ENCODE measurements at regions not wholly inside any gene's neighbourhood (a gene's known extent, or its start where the extent isn't known, plus 50 kb on each side); places are given as distances from the start of the nearest gene placed in this dataset.
A peak's percentile ranks its signal among the peaks of the same experiment; 100 is the strongest.

DNA sequence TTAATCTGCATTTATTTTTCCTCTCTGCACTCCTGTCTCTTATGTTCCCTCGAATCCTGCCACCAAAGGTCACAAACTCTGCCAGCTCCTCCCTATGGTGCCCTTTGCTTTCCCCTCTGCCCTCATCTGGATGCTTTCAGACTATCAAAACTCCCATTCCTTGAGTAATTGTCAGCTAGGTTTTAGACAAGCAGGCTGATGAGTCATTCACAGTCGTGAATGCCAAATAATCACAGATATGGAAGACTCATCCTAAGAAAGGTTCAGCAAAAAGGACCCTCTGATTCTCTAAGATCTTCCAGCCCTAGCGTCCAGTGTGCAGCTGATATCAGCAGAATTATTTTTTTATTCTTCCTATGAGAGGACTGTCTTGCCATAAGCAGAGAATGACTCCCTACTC lies 104.5 kb upstream of the NUDT12 start:
- no peak for TF ChIP-seq CTCF (IDR thresholded peaks at IDR 0.05; ENCODE audit: insufficient read depth, low read length, severe bottlenecking)
- FAIRE-seq: no peak
- H3K4me3 ChIP-seq (ENCODE audit: low read depth, low read length): no peak overlapping the region
- DNase-seq (ENCODE audit: low read depth): peak; percentile 44
- H3K27me3 ChIP-seq (ENCODE audit: control insufficient read depth, insufficient read depth, low read length): no peaks in the 10 kb centered on the region
- H3K36me3 ChIP-seq (ENCODE audit: control insufficient read depth, insufficient read depth, low read length): no peaks in the 10 kb centered on the region

GRCh38 chr5:103657301-103657700 lies 94.7 kb upstream of the NUDT12 start:
- Histone ChIP-seq H3K27me3 (ENCODE audit: control insufficient read depth, insufficient read depth, low read length) (no peaks in the 10 kb centered on the region), H3K36me3 (ENCODE audit: control insufficient read depth, insufficient read depth, low read length) (no peaks in the 10 kb centered on the region), H3K4me3 (ENCODE audit: low read depth, low read length) (no peak overlapping the region)
- TF ChIP-seq CTCF (IDR thresholded peaks at IDR 0.05; ENCODE audit: insufficient read depth, low read length, severe bottlenecking): no peak
- no peak for DNase-seq (ENCODE audit: low read depth)
- no peak for FAIRE-seq

- FAIRE-seq (no peak), DNase-seq (ENCODE audit: low read depth) (no peak)
- peak; percentile 13 for TF ChIP-seq CTCF (IDR thresholded peaks at IDR 0.05; ENCODE audit: insufficient read depth, low read length, severe bottlenecking)
- no peaks in the 10 kb centered on the region for H3K36me3 ChIP-seq (ENCODE audit: control insufficient read depth, insufficient read depth, low read length)
- no peaks in the 10 kb centered on the region for H3K27me3 ChIP-seq (ENCODE audit: control insufficient read depth, insufficient read depth, low read length)
- no peak overlapping the region for H3K4me3 ChIP-seq (ENCODE audit: low read depth, low read length)
Measured at GRCh38 chr5:103648086-103648485, 85.5 kb upstream of the NUDT12 start.

DNA sequence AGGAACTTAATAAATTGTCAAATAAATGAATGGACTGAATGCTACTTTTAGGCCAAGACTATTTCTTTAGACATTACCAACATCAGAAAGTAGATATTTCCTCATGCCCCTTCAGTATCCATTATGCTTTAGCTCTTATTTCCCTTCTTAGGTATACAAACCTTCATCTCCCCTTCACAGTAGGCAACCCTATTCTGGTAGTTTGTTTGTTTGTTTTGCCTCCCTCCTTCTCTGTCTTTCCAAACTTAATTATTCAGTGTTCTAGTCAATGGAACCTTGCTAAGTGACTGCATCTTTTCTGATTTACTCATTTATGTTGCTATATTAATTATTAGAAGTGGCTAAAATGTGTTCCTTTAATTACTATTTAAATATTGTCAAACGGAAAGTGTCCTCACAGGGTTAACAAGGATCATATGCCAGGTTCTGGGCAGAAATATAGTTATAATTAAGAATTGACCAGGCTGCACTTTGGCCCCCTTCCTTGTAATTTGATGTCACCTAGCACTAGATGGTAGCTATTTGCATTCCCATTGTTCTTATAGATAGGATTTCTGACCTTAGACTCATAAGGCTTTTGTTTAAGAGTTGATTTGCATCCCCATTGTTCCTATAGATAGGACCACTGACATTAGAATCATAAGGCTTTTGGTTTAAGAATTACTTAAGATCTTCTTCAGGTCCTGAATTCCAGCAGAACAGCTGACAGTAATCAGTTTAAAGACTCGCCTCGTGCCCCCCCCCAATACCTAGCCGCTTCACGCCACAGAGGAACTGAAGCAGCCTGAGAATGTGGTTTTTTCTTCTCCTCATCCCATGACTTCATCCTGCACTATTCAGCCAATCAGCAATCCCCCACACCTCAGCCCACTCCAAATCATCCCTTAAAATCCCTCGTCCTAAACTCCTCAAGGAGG lies 84.4 kb upstream of the NUDT12 start:
- H3K27me3 ChIP-seq (ENCODE audit: control insufficient read depth, insufficient read depth, low read length): no peaks in the 10 kb centered on the region
- no peak overlapping the region for H3K4me3 ChIP-seq (ENCODE audit: low read depth, low read length)
- TF ChIP-seq CTCF (IDR thresholded peaks at IDR 0.05; ENCODE audit: insufficient read depth, low read length, severe bottlenecking): no peak
- no peak for FAIRE-seq
- no peak for DNase-seq (ENCODE audit: low read depth)
- H3K36me3 ChIP-seq (ENCODE audit: control insufficient read depth, insufficient read depth, low read length): no peaks in the 10 kb centered on the region

DNA sequence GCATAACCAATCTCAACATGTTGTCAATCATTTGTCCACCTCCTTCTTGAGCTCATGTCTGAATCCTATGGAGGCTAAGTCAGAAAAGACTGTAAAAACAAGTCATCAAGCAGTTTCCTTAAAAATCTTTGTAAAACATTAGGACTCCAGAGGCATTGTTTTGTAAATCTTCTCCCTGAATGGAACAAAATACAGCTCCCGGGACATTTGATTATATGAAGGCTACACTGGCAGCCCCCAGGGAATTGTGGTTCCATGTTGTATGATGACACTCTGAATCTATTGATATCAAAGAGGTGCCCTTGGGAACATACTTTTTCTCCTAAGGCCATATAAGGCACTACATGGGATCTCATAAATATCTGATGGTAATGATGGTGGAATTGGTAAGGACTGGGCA lies 83.2 kb upstream of the NUDT12 start:
- no peaks in the 10 kb centered on the region for H3K27me3 ChIP-seq (ENCODE audit: control insufficient read depth, insufficient read depth, low read length)
- H3K36me3 ChIP-seq (ENCODE audit: control insufficient read depth, insufficient read depth, low read length): no peaks in the 10 kb centered on the region
- no peak for TF ChIP-seq CTCF (IDR thresholded peaks at IDR 0.05; ENCODE audit: insufficient read depth, low read length, severe bottlenecking)
- FAIRE-seq (no peak), DNase-seq (ENCODE audit: low read depth) (no peak)
- H3K4me3 ChIP-seq (ENCODE audit: low read depth, low read length): no peak overlapping the region

GRCh38 chr5:103638979-103639378 lies 76.4 kb upstream of the NUDT12 start:
- FAIRE-seq (no peak), DNase-seq (ENCODE audit: low read depth) (no peak)
- Histone ChIP-seq H3K27me3 (ENCODE audit: control insufficient read depth, insufficient read depth, low read length) (no peaks in the 10 kb centered on the region), H3K36me3 (ENCODE audit: control insufficient read depth, insufficient read depth, low read length) (no peaks in the 10 kb centered on the region), H3K4me3 (ENCODE audit: low read depth, low read length) (no peak overlapping the region)
- no peak for TF ChIP-seq CTCF (IDR thresholded peaks at IDR 0.05; ENCODE audit: insufficient read depth, low read length, severe bottlenecking)
